ENCODE measurements at regions not wholly inside any gene's neighbourhood (a gene's known extent, or its start where the extent isn't known, plus 50 kb on each side); places are given as distances from the start of the nearest gene placed in this dataset.
A peak's percentile ranks its signal among the peaks of the same experiment; 100 is the strongest.

- H3K36me3 ChIP-seq (ENCODE audit: insufficient read depth, insufficient read length, low read length), result no peaks in the 10 kb centered on the region
- no peak overlapping the region for H3K9ac ChIP-seq (ENCODE audit: insufficient read length, low read depth)
- H3K9me3 ChIP-seq (ENCODE audit: insufficient read depth, low read length), result no peaks in the 10 kb centered on the region
- peaks cover 20% of the 10 kb centered on the region for H3K4me1 ChIP-seq (ENCODE audit: insufficient read depth, insufficient read length)
- peaks cover 10% of the 10 kb centered on the region for H3K27me3 ChIP-seq (ENCODE audit: insufficient read depth, insufficient read length)
- DNase-seq (ENCODE audit: low read depth, low spot score), result no peak
- TF ChIP-seq ZNF274 (IDR thresholded peaks at IDR 0.05; ENCODE audit: low read depth, low read length), result no peak
- no peak for TF ChIP-seq YY1 (IDR thresholded peaks at IDR 0.05; ENCODE audit: insufficient read depth, insufficient read length)
- no peak for TF ChIP-seq SUZ12 (IDR thresholded peaks at IDR 0.05; ENCODE audit: extremely low read depth, insufficient read depth, insufficient read length)
- H3K4me3 ChIP-seq (ENCODE audit: insufficient read length, low read depth), result no peak overlapping the region
Measured at GRCh38 chr2:230658877-230659652, 53.6 kb upstream of the CAB39 start.

GRCh38 chr2:230660294-230661060, 52.2 kb upstream of the CAB39 start:
- Histone ChIP-seq H3K9me3 (ENCODE audit: insufficient read depth, low read length) (no peaks in the 10 kb centered on the region), H3K4me3 (ENCODE audit: insufficient read length, low read depth) (no peak overlapping the region), H3K27me3 (ENCODE audit: insufficient read depth, insufficient read length) (peaks cover 10% of the 10 kb centered on the region), H3K4me1 (ENCODE audit: insufficient read depth, insufficient read length) (peaks cover 26% of the 10 kb centered on the region), H3K9ac (ENCODE audit: insufficient read length, low read depth) (peak overlapping the region; percentile 16), H3K36me3 (ENCODE audit: insufficient read depth, insufficient read length, low read length) (no peaks in the 10 kb centered on the region)
- no peak for TF ChIP-seq ZNF274 (IDR thresholded peaks at IDR 0.05; ENCODE audit: low read depth, low read length)
- no peak for TF ChIP-seq YY1 (IDR thresholded peaks at IDR 0.05; ENCODE audit: insufficient read depth, insufficient read length)
- TF ChIP-seq SUZ12 (IDR thresholded peaks at IDR 0.05; ENCODE audit: extremely low read depth, insufficient read depth, insufficient read length), result no peak
- no peak for DNase-seq (ENCODE audit: low read depth, low spot score)

GRCh38 chr2:230661072-230661957, 51.3 kb upstream of the CAB39 start:
- H3K27me3 ChIP-seq (ENCODE audit: insufficient read depth, insufficient read length), result peaks cover 8% of the 10 kb centered on the region
- H3K9me3 ChIP-seq (ENCODE audit: insufficient read depth, low read length), result no peaks in the 10 kb centered on the region
- no peak for TF ChIP-seq SUZ12 (IDR thresholded peaks at IDR 0.05; ENCODE audit: extremely low read depth, insufficient read depth, insufficient read length)
- TF ChIP-seq YY1 (IDR thresholded peaks at IDR 0.05; ENCODE audit: insufficient read depth, insufficient read length), result no peak
- TF ChIP-seq ZNF274 (IDR thresholded peaks at IDR 0.05; ENCODE audit: low read depth, low read length), result no peak
- H3K9ac ChIP-seq (ENCODE audit: insufficient read length, low read depth), result no peak overlapping the region
- no peak overlapping the region for H3K4me3 ChIP-seq (ENCODE audit: insufficient read length, low read depth)
- no peaks in the 10 kb centered on the region for H3K36me3 ChIP-seq (ENCODE audit: insufficient read depth, insufficient read length, low read length)
- no peak for DNase-seq (ENCODE audit: low read depth, low spot score)
- H3K4me1 ChIP-seq (ENCODE audit: insufficient read depth, insufficient read length), result peaks cover 26% of the 10 kb centered on the region
